Sigmoid colon (tissue), 4 donors: ENCODE measurements at regions not wholly inside any gene's neighbourhood (a gene's known extent, or its start where the extent isn't known, plus 50 kb on each side); places are given as distances from the start of the nearest gene placed in this dataset.

Experiments
- EP300 ChIP-seq, 4 donors: sonication (generic); formaldehyde crosslinking; IDR thresholded peaks; one replicate each; pipeline ENCODE4 v1.6.1; 2017; ENCODE audit warnings: antibody characterized with exemption in 4 of 4
- TF ChIP-seq, protein P1 (sequence below), 4 experiments: fragments of 450-650 bp in 3 of 4; fragments of 200-600 bp in 1 of 4; IDR thresholded peaks; one replicate each; pipeline ENCODE4 v1.5.1; 2016 to 2019; ENCODE audit warnings: antibody characterized with exemption in 4 of 4, mild to moderate bottlenecking in 3 of 4, moderate library complexity in 2 of 4

DNA sequence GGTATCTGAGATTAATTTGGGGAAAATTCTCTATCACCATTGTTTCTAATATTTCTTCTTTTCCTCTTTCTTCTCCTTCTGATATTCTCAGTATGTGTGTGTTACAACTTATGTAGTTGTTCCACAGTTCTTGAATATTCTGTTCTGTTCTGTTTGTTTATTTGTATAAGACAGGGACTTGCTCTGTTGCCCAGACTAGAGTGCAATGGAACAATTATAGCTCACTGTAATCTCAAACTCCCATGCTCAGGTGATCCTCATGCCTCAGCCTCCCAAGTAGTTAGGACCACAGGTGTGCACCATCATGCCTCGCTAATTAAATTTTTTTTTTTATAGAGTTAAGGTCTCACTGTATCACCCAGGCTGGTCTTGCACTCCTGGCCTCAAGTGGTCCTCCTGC, 145.8 kb upstream of the TUT7 start:
- TF ChIP-seq, protein P1, sequence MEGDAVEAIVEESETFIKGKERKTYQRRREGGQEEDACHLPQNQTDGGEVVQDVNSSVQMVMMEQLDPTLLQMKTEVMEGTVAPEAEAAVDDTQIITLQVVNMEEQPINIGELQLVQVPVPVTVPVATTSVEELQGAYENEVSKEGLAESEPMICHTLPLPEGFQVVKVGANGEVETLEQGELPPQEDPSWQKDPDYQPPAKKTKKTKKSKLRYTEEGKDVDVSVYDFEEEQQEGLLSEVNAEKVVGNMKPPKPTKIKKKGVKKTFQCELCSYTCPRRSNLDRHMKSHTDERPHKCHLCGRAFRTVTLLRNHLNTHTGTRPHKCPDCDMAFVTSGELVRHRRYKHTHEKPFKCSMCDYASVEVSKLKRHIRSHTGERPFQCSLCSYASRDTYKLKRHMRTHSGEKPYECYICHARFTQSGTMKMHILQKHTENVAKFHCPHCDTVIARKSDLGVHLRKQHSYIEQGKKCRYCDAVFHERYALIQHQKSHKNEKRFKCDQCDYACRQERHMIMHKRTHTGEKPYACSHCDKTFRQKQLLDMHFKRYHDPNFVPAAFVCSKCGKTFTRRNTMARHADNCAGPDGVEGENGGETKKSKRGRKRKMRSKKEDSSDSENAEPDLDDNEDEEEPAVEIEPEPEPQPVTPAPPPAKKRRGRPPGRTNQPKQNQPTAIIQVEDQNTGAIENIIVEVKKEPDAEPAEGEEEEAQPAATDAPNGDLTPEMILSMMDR (IDR thresholded peaks at IDR 0.05) = no peak
- no peak for TF ChIP-seq EP300 (IDR thresholded peaks at IDR 0.05)
